ENCODE measurements at regions not wholly inside any gene's neighbourhood (a gene's known extent, or its start where the extent isn't known, plus 50 kb on each side); places are given as distances from the start of the nearest gene placed in this dataset.

GRCh38 chr4:160371446-160371845 lies 1268.6 kb downstream of the RAPGEF2 start:
- no peak for TF ChIP-seq CTCF (IDR thresholded peaks at IDR 0.05; ENCODE audit: insufficient read depth, low read length)
- no peak for DNase-seq (ENCODE audit: low read depth)
- H3K4me3 ChIP-seq (ENCODE audit: low read depth, low read length) = no peak overlapping the region

GRCh38 chr4:160372390-160372789 lies 1269.5 kb downstream of the RAPGEF2 start:
- no peak for TF ChIP-seq CTCF (IDR thresholded peaks at IDR 0.05; ENCODE audit: insufficient read depth, low read length)
- DNase-seq (ENCODE audit: low read depth) = no peak
- H3K4me3 ChIP-seq (ENCODE audit: low read depth, low read length) = no peak overlapping the region

- no peak for TF ChIP-seq CTCF (IDR thresholded peaks at IDR 0.05; ENCODE audit: insufficient read depth, low read length)
- no peak overlapping the region for H3K4me3 ChIP-seq (ENCODE audit: low read depth, low read length)
- no peak for DNase-seq (ENCODE audit: low read depth)
Measured at GRCh38 chr4:160373911-160374310, 1271.0 kb downstream of the RAPGEF2 start.

GRCh38 chr4:160375772-160376452 lies 1273.0 kb downstream of the RAPGEF2 start:
- H3K4me3 ChIP-seq (ENCODE audit: low read depth, low read length) = no peak overlapping the region
- no peak for TF ChIP-seq CTCF (IDR thresholded peaks at IDR 0.05; ENCODE audit: insufficient read depth, low read length)
- no peak for DNase-seq (ENCODE audit: low read depth)

- no peak for TF ChIP-seq CTCF (IDR thresholded peaks at IDR 0.05; ENCODE audit: insufficient read depth, low read length)
- H3K4me3 ChIP-seq (ENCODE audit: low read depth, low read length) = no peak overlapping the region
- DNase-seq (ENCODE audit: low read depth) = no peak
Measured at GRCh38 chr4:160386846-160387245, 1284.0 kb downstream of the RAPGEF2 start.

- no peak for DNase-seq (ENCODE audit: low read depth)
- no peak for TF ChIP-seq CTCF (IDR thresholded peaks at IDR 0.05; ENCODE audit: insufficient read depth, low read length)
- no peak overlapping the region for H3K4me3 ChIP-seq (ENCODE audit: low read depth, low read length)
Measured at GRCh38 chr4:160399826-160400225, 1296.9 kb downstream of the RAPGEF2 start.

GRCh38 chr4:160403081-160403480 lies 1300.2 kb downstream of the RAPGEF2 start:
- H3K4me3 ChIP-seq (ENCODE audit: low read depth, low read length) = no peak overlapping the region
- no peak for DNase-seq (ENCODE audit: low read depth)
- TF ChIP-seq CTCF (IDR thresholded peaks at IDR 0.05; ENCODE audit: insufficient read depth, low read length) = no peak

Measured in fibroblast of the aortic adventitia (primary cell).